ENCODE measurements at regions not wholly inside any gene's neighbourhood (a gene's known extent, or its start where the extent isn't known, plus 50 kb on each side); places are given as distances from the start of the nearest gene placed in this dataset.

GRCh38 chr14:34190717-34191116 lies 239.8 kb upstream of the EGLN3 start:
- H3K27me3 Mint-ChIP-seq (ENCODE audit: unreplicated experiment): no peaks in the 10 kb centered on the region
- H3K9me3 Mint-ChIP-seq (ENCODE audit: low read depth, unreplicated experiment): no peaks in the 10 kb centered on the region
- TF ChIP-seq, protein P1, sequence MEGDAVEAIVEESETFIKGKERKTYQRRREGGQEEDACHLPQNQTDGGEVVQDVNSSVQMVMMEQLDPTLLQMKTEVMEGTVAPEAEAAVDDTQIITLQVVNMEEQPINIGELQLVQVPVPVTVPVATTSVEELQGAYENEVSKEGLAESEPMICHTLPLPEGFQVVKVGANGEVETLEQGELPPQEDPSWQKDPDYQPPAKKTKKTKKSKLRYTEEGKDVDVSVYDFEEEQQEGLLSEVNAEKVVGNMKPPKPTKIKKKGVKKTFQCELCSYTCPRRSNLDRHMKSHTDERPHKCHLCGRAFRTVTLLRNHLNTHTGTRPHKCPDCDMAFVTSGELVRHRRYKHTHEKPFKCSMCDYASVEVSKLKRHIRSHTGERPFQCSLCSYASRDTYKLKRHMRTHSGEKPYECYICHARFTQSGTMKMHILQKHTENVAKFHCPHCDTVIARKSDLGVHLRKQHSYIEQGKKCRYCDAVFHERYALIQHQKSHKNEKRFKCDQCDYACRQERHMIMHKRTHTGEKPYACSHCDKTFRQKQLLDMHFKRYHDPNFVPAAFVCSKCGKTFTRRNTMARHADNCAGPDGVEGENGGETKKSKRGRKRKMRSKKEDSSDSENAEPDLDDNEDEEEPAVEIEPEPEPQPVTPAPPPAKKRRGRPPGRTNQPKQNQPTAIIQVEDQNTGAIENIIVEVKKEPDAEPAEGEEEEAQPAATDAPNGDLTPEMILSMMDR (IDR thresholded peaks at IDR 0.05; ENCODE audit: unreplicated experiment): no peak
- no peak overlapping the region for H3K4me3 Mint-ChIP-seq (ENCODE audit: low read depth, unreplicated experiment)
- no peak for DNase-seq
- H3K36me3 Mint-ChIP-seq (ENCODE audit: insufficient read depth, unreplicated experiment): no peaks in the 10 kb centered on the region
- intact Hi-C loops (cut with micrococcal nuclease; ENCODE audit: unreplicated experiment): no loop called here
- no TSS peak for BruUV-seq (replicated peaks)
- no peak overlapping the region for H3K27ac Mint-ChIP-seq (ENCODE audit: unreplicated experiment)
- no peaks in the 10 kb centered on the region for H3K4me1 Mint-ChIP-seq (ENCODE audit: low read depth, unreplicated experiment)
- CTCF ChIA-PET: no interaction called here

DNA sequence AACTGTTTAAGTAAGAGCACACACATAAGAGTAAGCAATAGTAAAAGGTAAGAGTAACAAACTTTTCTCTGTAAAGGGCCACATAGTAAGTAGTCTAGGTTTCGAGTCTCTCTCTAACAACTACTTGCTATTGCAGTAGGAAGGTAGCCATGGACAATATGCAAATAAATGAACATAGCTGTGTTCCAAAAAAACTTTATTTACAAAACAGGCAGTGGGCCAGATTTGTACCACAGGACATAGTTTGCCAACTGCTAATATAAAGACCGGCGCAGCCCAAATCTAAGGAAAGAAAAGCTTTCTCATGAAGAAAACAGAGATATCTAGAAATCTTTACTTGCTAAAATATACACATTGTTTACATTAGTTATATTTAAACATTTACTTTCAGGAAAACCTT lies 239.0 kb upstream of the EGLN3 start:
- H3K4me1 Mint-ChIP-seq (ENCODE audit: low read depth, unreplicated experiment): no peaks in the 10 kb centered on the region
- H3K9me3 Mint-ChIP-seq (ENCODE audit: low read depth, unreplicated experiment): no peaks in the 10 kb centered on the region
- no peaks in the 10 kb centered on the region for H3K36me3 Mint-ChIP-seq (ENCODE audit: insufficient read depth, unreplicated experiment)
- CTCF ChIA-PET: no interaction called here
- no peak overlapping the region for H3K4me3 Mint-ChIP-seq (ENCODE audit: low read depth, unreplicated experiment)
- H3K27ac Mint-ChIP-seq (ENCODE audit: unreplicated experiment): no peak overlapping the region
- TF ChIP-seq, protein P1 (IDR thresholded peaks at IDR 0.05; ENCODE audit: unreplicated experiment): no peak
- H3K27me3 Mint-ChIP-seq (ENCODE audit: unreplicated experiment): no peaks in the 10 kb centered on the region
- DNase-seq: no peak
- intact Hi-C loops (cut with micrococcal nuclease; ENCODE audit: unreplicated experiment): no loop called here
- BruUV-seq (replicated peaks): no TSS peak

GRCh38 chr14:34187519-34188044 lies 236.7 kb upstream of the EGLN3 start:
- H3K36me3 Mint-ChIP-seq (ENCODE audit: insufficient read depth, unreplicated experiment): no peaks in the 10 kb centered on the region
- H3K4me1 Mint-ChIP-seq (ENCODE audit: low read depth, unreplicated experiment): no peaks in the 10 kb centered on the region
- peaks cover 2% of the 10 kb centered on the region for H3K9me3 Mint-ChIP-seq (ENCODE audit: low read depth, unreplicated experiment)
- no peak for DNase-seq
- intact Hi-C loops (cut with micrococcal nuclease; ENCODE audit: unreplicated experiment): no loop called here
- CTCF ChIA-PET: no interaction called here
- no peaks in the 10 kb centered on the region for H3K27me3 Mint-ChIP-seq (ENCODE audit: unreplicated experiment)
- BruUV-seq (replicated peaks): no TSS peak
- no peak overlapping the region for H3K4me3 Mint-ChIP-seq (ENCODE audit: low read depth, unreplicated experiment)
- TF ChIP-seq, protein P1 (IDR thresholded peaks at IDR 0.05; ENCODE audit: unreplicated experiment): no peak
- no peak overlapping the region for H3K27ac Mint-ChIP-seq (ENCODE audit: unreplicated experiment)

- Mint-ChIP-seq H3K27ac (ENCODE audit: unreplicated experiment) (no peak overlapping the region), H3K4me3 (ENCODE audit: low read depth, unreplicated experiment) (no peak overlapping the region), H3K36me3 (ENCODE audit: insufficient read depth, unreplicated experiment) (no peaks in the 10 kb centered on the region), H3K4me1 (ENCODE audit: low read depth, unreplicated experiment) (no peaks in the 10 kb centered on the region), H3K9me3 (ENCODE audit: low read depth, unreplicated experiment) (peaks cover 2% of the 10 kb centered on the region), H3K27me3 (ENCODE audit: unreplicated experiment) (no peaks in the 10 kb centered on the region)
- intact Hi-C loops (cut with micrococcal nuclease; ENCODE audit: unreplicated experiment): no loop called here
- no peak for DNase-seq
- TF ChIP-seq, protein P1 (IDR thresholded peaks at IDR 0.05; ENCODE audit: unreplicated experiment): no peak
- CTCF ChIA-PET: no interaction called here
- BruUV-seq (replicated peaks): no TSS peak
Measured at GRCh38 chr14:34187061-34187460, 236.2 kb upstream of the EGLN3 start.

Data from Calu3 (cell line).